Neural progenitor cell (in vitro differentiated cells): ENCODE measurements at regions not wholly inside any gene's neighbourhood (a gene's known extent, or its start where the extent isn't known, plus 50 kb on each side); places are given as distances from the start of the nearest gene placed in this dataset.

ENCODE experiments used
- DNase-seq: peaks from one replicate; pipeline ENCODE4 v3.0.0-alpha.2; 2016; ENCODE audit warnings: low spot score
- H2AFZ ChIP-seq: fragments of 200-600 bp; sonication (generic); replicated peaks from 2 replicates; pipeline ENCODE4 v1.6.1; 2016; ENCODE audit warnings: antibody characterized with exemption
- H3F3A ChIP-seq: fragments of 200-600 bp; sonication (generic); 2 replicates; pipeline ENCODE4 v1.6.1; 2016; ENCODE audit warnings: antibody characterized with exemption, low read depth
- H3K27ac ChIP-seq: fragments of 200-600 bp; sonication (generic); 2 replicates; pipeline ENCODE4 v1.5.1; 2016; ENCODE audit warnings: mild to moderate bottlenecking
- H3K27me3 ChIP-seq: fragments of 200-600 bp; sonication (generic); 2 replicates; pipeline ENCODE4 v1.6.1; 2016; ENCODE audit warnings: mild to moderate bottlenecking, moderate library complexity
- H3K36me3 ChIP-seq: fragments of 200-600 bp; sonication (generic); 2 replicates; pipeline ENCODE4 v1.5.1; 2016
- H3K4me1 ChIP-seq: fragments of 200-600 bp; sonication (generic); 2 replicates; pipeline ENCODE4 v1.6.1; 2016; ENCODE audit warnings: mixed run types
- H3K4me2 ChIP-seq: fragments of 200-600 bp; sonication (generic); 2 replicates; pipeline ENCODE4 v1.6.1; 2016
- H3K4me3 ChIP-seq: fragments of 200-600 bp; sonication (generic); 2 replicates; pipeline ENCODE4 v1.5.1; 2016
- H3K79me2 ChIP-seq: fragments of 200-600 bp; sonication (generic); 2 replicates; pipeline ENCODE4 v1.6.1; 2016; ENCODE audit warnings: low read depth
- H3K9ac ChIP-seq: fragments of 200-600 bp; sonication (generic); 2 replicates; pipeline ENCODE4 v1.6.1; 2016
- H3K9me3 ChIP-seq: fragments of 200-600 bp; sonication (generic); 2 replicates; pipeline ENCODE4 v1.5.1; 2016; ENCODE audit warnings: low read depth
- H4K20me1 ChIP-seq: fragments of 200-600 bp; sonication (generic); 2 replicates; pipeline ENCODE4 v1.6.1; 2016; ENCODE audit warnings: low read depth
- H3K27ac Mint-ChIP-seq: 3 replicates; pipeline ENCODE4 v1.8.0; 2021; ENCODE audit warnings: mixed read lengths
- H3K27me3 Mint-ChIP-seq: 2 replicates; pipeline ENCODE4 v1.8.0; 2022; ENCODE audit warnings: low read depth, mild to moderate bottlenecking, inconsistent platforms, moderate library complexity, mixed read lengths; ENCODE audit not compliant: insufficient read depth
- H3K36me3 Mint-ChIP-seq: 3 replicates; pipeline ENCODE4 v1.8.0; 2021; ENCODE audit warnings: mixed read lengths
- H3K4me1 Mint-ChIP-seq: 3 replicates; pipeline ENCODE4 v1.8.0; 2021; ENCODE audit warnings: mixed read lengths
- H3K4me3 Mint-ChIP-seq: 3 replicates; pipeline ENCODE4 v1.8.0; 2021; ENCODE audit warnings: mild to moderate bottlenecking, moderate library complexity, mixed read lengths
- H3K9me3 Mint-ChIP-seq: 3 replicates; pipeline ENCODE4 v1.8.0; 2020; ENCODE audit warnings: mixed read lengths
- CTCF ChIP-seq: fragments of 200-600 bp; sonication (generic); IDR thresholded peaks from 2 replicates; pipeline ENCODE4 v1.5.1; 2017; ENCODE audit warnings: antibody characterized with exemption, mild to moderate bottlenecking
- EZH2 ChIP-seq: fragments of 200-600 bp; sonication (generic); IDR thresholded peaks from 2 replicates; pipeline ENCODE4 v1.6.1; 2017; ENCODE audit warnings: antibody characterized with exemption, mild to moderate bottlenecking, moderate library complexity
- EZH2phosphoT487 ChIP-seq: fragments of 200-600 bp; sonication (generic); IDR thresholded peaks from 2 replicates; pipeline ENCODE4 v1.6.1; 2017; ENCODE audit warnings: antibody characterized with exemption

GRCh38 chr5:74927336-74927735 lies 61.1 kb upstream of the FAM169A start:
- Mint-ChIP-seq H3K27me3 (peaks cover 5% of the 10 kb centered on the region), H3K27ac (no peak overlapping the region), H3K36me3 (peaks cover 1% of the 10 kb centered on the region), H3K4me3 (no peak overlapping the region), H3K4me1 (peaks cover 2% of the 10 kb centered on the region), H3K9me3 (peaks cover 5% of the 10 kb centered on the region)
- Histone ChIP-seq H2AFZ (no peak overlapping the region), H3K4me1 (peaks cover 3% of the 10 kb centered on the region), H4K20me1 (no peaks in the 10 kb centered on the region), H3K9ac (no peak overlapping the region), H3K27me3 (no peaks in the 10 kb centered on the region), H3F3A (no peaks in the 10 kb centered on the region), H3K9me3 (no peaks in the 10 kb centered on the region), H3K79me2 (no peaks in the 10 kb centered on the region), H3K4me2 (no peak overlapping the region), H3K27ac (no peak overlapping the region), H3K4me3 (no peak overlapping the region), H3K36me3 (no peaks in the 10 kb centered on the region)
- TF ChIP-seq EZH2 (no peak), CTCF (no peak), EZH2phosphoT487 (no peak)
- no peak for DNase-seq

GRCh38 chr5:74919487-74919886 lies 53.3 kb upstream of the FAM169A start:
- Histone ChIP-seq H3K36me3 (no peaks in the 10 kb centered on the region), H3K9me3 (no peaks in the 10 kb centered on the region), H3K4me3 (no peak overlapping the region), H3K9ac (no peak overlapping the region), H2AFZ (no peak overlapping the region), H3K27me3 (no peaks in the 10 kb centered on the region), H3F3A (no peaks in the 10 kb centered on the region), H3K79me2 (no peaks in the 10 kb centered on the region), H4K20me1 (no peaks in the 10 kb centered on the region), H3K4me1 (no peaks in the 10 kb centered on the region), H3K27ac (no peak overlapping the region), H3K4me2 (no peak overlapping the region)
- Mint-ChIP-seq H3K4me3 (no peak overlapping the region), H3K36me3 (no peaks in the 10 kb centered on the region), H3K27me3 (no peaks in the 10 kb centered on the region), H3K27ac (no peak overlapping the region), H3K4me1 (no peaks in the 10 kb centered on the region), H3K9me3 (no peaks in the 10 kb centered on the region)
- no peak for TF ChIP-seq EZH2phosphoT487
- no peak for TF ChIP-seq EZH2
- TF ChIP-seq CTCF, result peak; percentile 69
- DNase-seq, result peak; percentile 61

GRCh38 chr5:74919041-74919440 lies 52.9 kb upstream of the FAM169A start:
- no peaks in the 10 kb centered on the region for H3K4me1 Mint-ChIP-seq
- DNase-seq, result no peak
- H3K27me3 Mint-ChIP-seq, result no peaks in the 10 kb centered on the region
- H2AFZ ChIP-seq, result no peak overlapping the region
- H3F3A ChIP-seq, result no peaks in the 10 kb centered on the region
- no peaks in the 10 kb centered on the region for H3K27me3 ChIP-seq
- no peak overlapping the region for H3K27ac ChIP-seq
- H3K4me3 Mint-ChIP-seq, result no peak overlapping the region
- no peaks in the 10 kb centered on the region for H3K36me3 ChIP-seq
- TF ChIP-seq EZH2, result no peak
- TF ChIP-seq CTCF, result no peak
- no peak for TF ChIP-seq EZH2phosphoT487
- H3K4me3 ChIP-seq, result no peak overlapping the region
- H3K4me2 ChIP-seq, result no peak overlapping the region
- H4K20me1 ChIP-seq, result no peaks in the 10 kb centered on the region
- no peaks in the 10 kb centered on the region for H3K36me3 Mint-ChIP-seq
- no peaks in the 10 kb centered on the region for H3K9me3 ChIP-seq
- H3K4me1 ChIP-seq, result no peaks in the 10 kb centered on the region
- no peak overlapping the region for H3K27ac Mint-ChIP-seq
- H3K79me2 ChIP-seq, result no peaks in the 10 kb centered on the region
- no peaks in the 10 kb centered on the region for H3K9me3 Mint-ChIP-seq
- H3K9ac ChIP-seq, result no peak overlapping the region

GRCh38 chr5:74918232-74918669 lies 52.1 kb upstream of the FAM169A start:
- peaks cover 2% of the 10 kb centered on the region for H3K27me3 Mint-ChIP-seq
- Histone ChIP-seq H2AFZ (no peak overlapping the region), H3K27ac (no peak overlapping the region), H3K9me3 (no peaks in the 10 kb centered on the region), H3K4me3 (no peak overlapping the region), H3K79me2 (no peaks in the 10 kb centered on the region), H3K9ac (no peak overlapping the region), H3K27me3 (no peaks in the 10 kb centered on the region), H3K36me3 (no peaks in the 10 kb centered on the region), H3K4me1 (no peaks in the 10 kb centered on the region), H3K4me2 (no peak overlapping the region), H3F3A (no peaks in the 10 kb centered on the region), H4K20me1 (no peaks in the 10 kb centered on the region)
- TF ChIP-seq EZH2phosphoT487 (no peak), EZH2 (no peak), CTCF (no peak)
- no peak for DNase-seq
- H3K4me1 Mint-ChIP-seq, result peaks cover 2% of the 10 kb centered on the region
- H3K9me3 Mint-ChIP-seq, result no peaks in the 10 kb centered on the region
- H3K36me3 Mint-ChIP-seq, result no peaks in the 10 kb centered on the region
- H3K4me3 Mint-ChIP-seq, result no peak overlapping the region
- H3K27ac Mint-ChIP-seq, result no peak overlapping the region
